Hepatic stellate cell (primary cell): ENCODE measurements at regions not wholly inside any gene's neighbourhood (a gene's known extent, or its start where the extent isn't known, plus 50 kb on each side); places are given as distances from the start of the nearest gene placed in this dataset.

Source experiments
- DNase-seq: peaks from one replicate; pipeline ENCODE4 v3.0.0; 2011; ENCODE audit warnings: low spot score

- no peak for DNase-seq
Measured at GRCh38 chr5:125006011-125006685, 259.7 kb upstream of the ZNF608 start.

GRCh38 chr5:125010356-125010755 is 263.9 kb upstream of the ZNF608 start:
- no peak for DNase-seq

- no peak for DNase-seq
Measured at GRCh38 chr5:125011014-125011413, 264.6 kb upstream of the ZNF608 start.

- DNase-seq: no peak
Measured at GRCh38 chr5:125011419-125011818, 265.0 kb upstream of the ZNF608 start.

- no peak for DNase-seq
Measured at GRCh38 chr5:125011947-125012346, 265.5 kb upstream of the ZNF608 start.

- no peak for DNase-seq
Measured at GRCh38 chr5:125012727-125013451, 266.4 kb upstream of the ZNF608 start.

- no peak for DNase-seq
Measured at GRCh38 chr5:125014202-125014601, 267.8 kb upstream of the ZNF608 start.

- DNase-seq: no peak
Measured at GRCh38 chr5:125017796-125018195, 271.4 kb upstream of the ZNF608 start.

GRCh38 chr5:125023673-125024072 is 277.2 kb upstream of the ZNF608 start:
- DNase-seq: no peak

- no peak for DNase-seq
Measured at GRCh38 chr5:125026867-125027731, 280.7 kb upstream of the ZNF608 start.

GRCh38 chr5:125032286-125032685 is 285.8 kb upstream of the ZNF608 start:
- peak; percentile 6 for DNase-seq

- no peak for DNase-seq
Measured at GRCh38 chr5:125033602-125034001, 287.2 kb upstream of the ZNF608 start.

GRCh38 chr5:125034331-125034730 is 287.9 kb upstream of the ZNF608 start:
- no peak for DNase-seq

GRCh38 chr5:125036494-125036893 is 290.1 kb upstream of the ZNF608 start:
- no peak for DNase-seq

GRCh38 chr5:125037020-125037419 is 290.6 kb upstream of the ZNF608 start:
- no peak for DNase-seq

- no peak for DNase-seq
Measured at GRCh38 chr5:125037530-125037929, 291.1 kb upstream of the ZNF608 start.

- no peak for DNase-seq
Measured at GRCh38 chr5:125038477-125038876, 292.0 kb upstream of the ZNF608 start.

- no peak for DNase-seq
Measured at GRCh38 chr5:125041798-125042197, 295.4 kb upstream of the ZNF608 start.

- DNase-seq: no peak
Measured at GRCh38 chr5:125042261-125042890, 295.9 kb upstream of the ZNF608 start.

- DNase-seq: no peak
Measured at GRCh38 chr5:125043781-125044391, 297.4 kb upstream of the ZNF608 start.

- DNase-seq: peak; percentile 36
Measured at GRCh38 chr5:125044491-125045282, 298.2 kb upstream of the ZNF608 start.
